ENCODE measurements at regions not wholly inside any gene's neighbourhood (a gene's known extent, or its start where the extent isn't known, plus 50 kb on each side); places are given as distances from the start of the nearest gene placed in this dataset.

- H3K27ac ChIP-seq, result no peak overlapping the region
- peaks cover 4% of the 10 kb centered on the region for H3K9me3 ChIP-seq (ENCODE audit: low read depth)
- no peaks in the 10 kb centered on the region for H3K27me3 ChIP-seq
- H3K4me3 ChIP-seq, result no peak overlapping the region
- DNase-seq (ENCODE audit: low read depth in 1 of 2, low spot score in 1 of 2), result no peak
- no peaks in the 10 kb centered on the region for H3K36me3 ChIP-seq
- TF ChIP-seq, protein P1, sequence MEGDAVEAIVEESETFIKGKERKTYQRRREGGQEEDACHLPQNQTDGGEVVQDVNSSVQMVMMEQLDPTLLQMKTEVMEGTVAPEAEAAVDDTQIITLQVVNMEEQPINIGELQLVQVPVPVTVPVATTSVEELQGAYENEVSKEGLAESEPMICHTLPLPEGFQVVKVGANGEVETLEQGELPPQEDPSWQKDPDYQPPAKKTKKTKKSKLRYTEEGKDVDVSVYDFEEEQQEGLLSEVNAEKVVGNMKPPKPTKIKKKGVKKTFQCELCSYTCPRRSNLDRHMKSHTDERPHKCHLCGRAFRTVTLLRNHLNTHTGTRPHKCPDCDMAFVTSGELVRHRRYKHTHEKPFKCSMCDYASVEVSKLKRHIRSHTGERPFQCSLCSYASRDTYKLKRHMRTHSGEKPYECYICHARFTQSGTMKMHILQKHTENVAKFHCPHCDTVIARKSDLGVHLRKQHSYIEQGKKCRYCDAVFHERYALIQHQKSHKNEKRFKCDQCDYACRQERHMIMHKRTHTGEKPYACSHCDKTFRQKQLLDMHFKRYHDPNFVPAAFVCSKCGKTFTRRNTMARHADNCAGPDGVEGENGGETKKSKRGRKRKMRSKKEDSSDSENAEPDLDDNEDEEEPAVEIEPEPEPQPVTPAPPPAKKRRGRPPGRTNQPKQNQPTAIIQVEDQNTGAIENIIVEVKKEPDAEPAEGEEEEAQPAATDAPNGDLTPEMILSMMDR (IDR thresholded peaks at IDR 0.05; ENCODE audit: low read depth, low read length), result no peak
- no peaks in the 10 kb centered on the region for H3K4me1 ChIP-seq (ENCODE audit: low read depth)
Observed at GRCh38 chr10:108753326-108753725, 1170.0 kb downstream of the XPNPEP1 start.

GRCh38 chr10:108749042-108749441 lies 1174.3 kb downstream of the XPNPEP1 start:
- Histone ChIP-seq H3K27me3 (no peaks in the 10 kb centered on the region), H3K9me3 (ENCODE audit: low read depth) (peaks cover 4% of the 10 kb centered on the region), H3K27ac (no peak overlapping the region), H3K4me3 (no peak overlapping the region), H3K36me3 (no peaks in the 10 kb centered on the region), H3K4me1 (ENCODE audit: low read depth) (no peaks in the 10 kb centered on the region)
- TF ChIP-seq, protein P1 (IDR thresholded peaks at IDR 0.05; ENCODE audit: low read depth, low read length), result no peak
- DNase-seq (ENCODE audit: low read depth in 1 of 2, low spot score in 1 of 2), result no peak

GRCh38 chr10:108736111-108736510 lies 1187.2 kb downstream of the XPNPEP1 start:
- Histone ChIP-seq H3K4me1 (ENCODE audit: low read depth) (no peaks in the 10 kb centered on the region), H3K36me3 (no peaks in the 10 kb centered on the region), H3K27me3 (no peaks in the 10 kb centered on the region), H3K4me3 (no peak overlapping the region), H3K9me3 (ENCODE audit: low read depth) (peaks cover 7% of the 10 kb centered on the region), H3K27ac (no peak overlapping the region)
- no peak for DNase-seq (ENCODE audit: low read depth in 1 of 2, low spot score in 1 of 2)
- TF ChIP-seq, protein P1 (IDR thresholded peaks at IDR 0.05; ENCODE audit: low read depth, low read length), result no peak

DNA sequence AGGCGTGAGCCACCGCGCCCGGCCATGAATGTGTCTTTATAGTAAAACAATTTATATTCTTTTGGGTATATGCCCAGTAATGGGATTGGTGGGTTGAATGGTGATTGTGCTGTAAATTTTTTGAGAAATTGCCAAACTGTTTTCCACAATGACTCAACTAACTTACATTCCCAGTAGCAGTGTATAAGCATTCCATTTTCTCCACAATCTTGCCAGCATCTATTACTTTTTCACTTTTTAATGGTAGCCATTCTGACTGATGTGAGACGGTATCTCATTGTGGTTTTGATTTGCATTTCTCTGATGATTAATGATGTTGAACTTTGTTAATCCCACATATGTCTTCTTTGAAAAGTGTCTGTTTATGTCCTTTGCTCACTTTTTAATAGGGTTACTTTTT lies 1187.9 kb downstream of the XPNPEP1 start:
- no peaks in the 10 kb centered on the region for H3K4me1 ChIP-seq (ENCODE audit: low read depth)
- no peak overlapping the region for H3K4me3 ChIP-seq
- no peaks in the 10 kb centered on the region for H3K36me3 ChIP-seq
- no peak overlapping the region for H3K27ac ChIP-seq
- DNase-seq (ENCODE audit: low read depth in 1 of 2, low spot score in 1 of 2), result peak in 1 of 2 donors; percentile 33
- no peaks in the 10 kb centered on the region for H3K27me3 ChIP-seq
- TF ChIP-seq, protein P1 (IDR thresholded peaks at IDR 0.05; ENCODE audit: low read depth, low read length), result no peak
- H3K9me3 ChIP-seq (ENCODE audit: low read depth), result peaks cover 7% of the 10 kb centered on the region

DNA sequence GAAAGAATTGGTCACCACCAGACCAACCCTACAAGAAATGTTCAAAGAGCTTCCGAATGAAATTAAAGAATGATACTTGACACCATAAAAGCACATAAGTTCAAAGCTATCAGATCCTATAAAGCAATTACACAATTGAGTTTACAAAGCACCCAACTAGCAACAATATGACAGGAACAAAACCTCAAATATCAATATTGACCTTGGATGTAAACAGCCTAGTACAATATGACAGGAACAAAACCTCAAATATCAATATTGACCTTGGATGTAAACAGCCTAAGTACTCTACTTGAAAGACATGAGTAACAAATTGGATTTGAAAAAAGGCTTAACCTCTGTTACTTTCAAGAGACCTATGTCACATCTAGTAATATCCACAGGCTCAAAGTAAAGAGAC lies 1201.4 kb downstream of the XPNPEP1 start:
- DNase-seq (ENCODE audit: low read depth in 1 of 2, low spot score in 1 of 2), result no peak
- TF ChIP-seq, protein P1 (IDR thresholded peaks at IDR 0.05; ENCODE audit: low read depth, low read length), result no peak
- Histone ChIP-seq H3K27me3 (no peaks in the 10 kb centered on the region), H3K4me3 (no peak overlapping the region), H3K36me3 (no peaks in the 10 kb centered on the region), H3K9me3 (ENCODE audit: low read depth) (no peaks in the 10 kb centered on the region), H3K4me1 (ENCODE audit: low read depth) (no peaks in the 10 kb centered on the region), H3K27ac (no peak overlapping the region)

DNA sequence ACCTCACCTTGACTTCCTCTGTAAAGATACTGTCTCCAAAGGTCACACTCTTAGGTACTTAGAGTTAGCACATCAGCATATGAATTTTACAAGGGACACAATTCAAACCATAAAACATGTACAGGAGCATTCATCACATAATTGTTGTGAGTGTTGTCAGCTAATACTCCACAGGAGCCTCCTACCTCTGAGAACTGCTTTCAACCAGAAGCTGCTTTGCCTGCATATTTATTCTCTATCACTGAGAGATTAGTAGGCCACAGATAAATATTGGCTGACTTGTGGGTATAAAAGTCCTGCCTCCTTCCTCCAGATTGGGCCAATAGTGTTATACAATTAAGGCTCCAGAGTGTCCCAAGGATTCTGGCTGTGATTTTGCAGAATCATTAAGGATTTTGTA lies 1207.0 kb downstream of the XPNPEP1 start:
- no peak overlapping the region for H3K27ac ChIP-seq
- H3K4me1 ChIP-seq (ENCODE audit: low read depth), result no peaks in the 10 kb centered on the region
- TF ChIP-seq, protein P1 (IDR thresholded peaks at IDR 0.05; ENCODE audit: low read depth, low read length), result no peak
- no peaks in the 10 kb centered on the region for H3K36me3 ChIP-seq
- H3K9me3 ChIP-seq (ENCODE audit: low read depth), result no peaks in the 10 kb centered on the region
- no peaks in the 10 kb centered on the region for H3K27me3 ChIP-seq
- no peak for DNase-seq (ENCODE audit: low read depth in 1 of 2, low spot score in 1 of 2)
- no peak overlapping the region for H3K4me3 ChIP-seq
